ENCODE measurements at regions not wholly inside any gene's neighbourhood (a gene's known extent, or its start where the extent isn't known, plus 50 kb on each side); places are given as distances from the start of the nearest gene placed in this dataset.
"Not testable (repeated sequence)": the region's sequence is repeated elsewhere in the genome, so short reads cannot be mapped to it uniquely, and the experiment has no call there.

- DNase-seq (ENCODE audit: low spot score), result no peak
Observed at GRCh38 chr4:66404141-66404540, 733.9 kb upstream of the EPHA5 start.

- DNase-seq (ENCODE audit: low spot score), result no peak
Observed at GRCh38 chr4:66376921-66377320, 706.6 kb upstream of the EPHA5 start.

- DNase-seq (ENCODE audit: low spot score), result no peak
Observed at GRCh38 chr4:66376396-66376795, 706.1 kb upstream of the EPHA5 start.

GRCh38 chr4:66373268-66373667 is 703.0 kb upstream of the EPHA5 start:
- DNase-seq (ENCODE audit: low spot score), result no peak

- no peak for DNase-seq (ENCODE audit: low spot score)
Observed at GRCh38 chr4:66372706-66373105, 702.4 kb upstream of the EPHA5 start.

- DNase-seq (ENCODE audit: low spot score), result no peak
Observed at GRCh38 chr4:66367043-66367660, 696.9 kb upstream of the EPHA5 start.

GRCh38 chr4:66360395-66360794 is 690.1 kb upstream of the EPHA5 start:
- DNase-seq (ENCODE audit: low spot score), result not testable (repeated sequence)

GRCh38 chr4:66357316-66357715 is 687.0 kb upstream of the EPHA5 start:
- no peak for DNase-seq (ENCODE audit: low spot score)

GRCh38 chr4:66355328-66355727 is 685.0 kb upstream of the EPHA5 start:
- DNase-seq (ENCODE audit: low spot score), result no peak

GRCh38 chr4:66351761-66352160 is 681.5 kb upstream of the EPHA5 start:
- no peak for DNase-seq (ENCODE audit: low spot score)

- DNase-seq (ENCODE audit: low spot score), result no peak
Observed at GRCh38 chr4:66340286-66340893, 670.1 kb upstream of the EPHA5 start.

- DNase-seq (ENCODE audit: low spot score), result no peak
Observed at GRCh38 chr4:66339007-66339406, 668.7 kb upstream of the EPHA5 start.

GRCh38 chr4:66331761-66332160 is 661.5 kb upstream of the EPHA5 start:
- no peak for DNase-seq (ENCODE audit: low spot score)

- no peak for DNase-seq (ENCODE audit: low spot score)
Observed at GRCh38 chr4:66330125-66330524, 659.8 kb upstream of the EPHA5 start.

- no peak for DNase-seq (ENCODE audit: low spot score)
Observed at GRCh38 chr4:66328803-66329574, 658.7 kb upstream of the EPHA5 start.

GRCh38 chr4:66307641-66308438 is 637.6 kb upstream of the EPHA5 start:
- no peak for DNase-seq (ENCODE audit: low spot score)

GRCh38 chr4:66300336-66300934 is 630.1 kb upstream of the EPHA5 start:
- no peak for DNase-seq (ENCODE audit: low spot score)

- no peak for DNase-seq (ENCODE audit: low spot score)
Observed at GRCh38 chr4:66298569-66298968, 628.3 kb upstream of the EPHA5 start.

- DNase-seq (ENCODE audit: low spot score), result no peak
Observed at GRCh38 chr4:66297703-66298102, 627.4 kb upstream of the EPHA5 start.

GRCh38 chr4:66294638-66295037 is 624.3 kb upstream of the EPHA5 start:
- no peak for DNase-seq (ENCODE audit: low spot score)

- no peak for DNase-seq (ENCODE audit: low spot score)
Observed at GRCh38 chr4:66284991-66285451, 614.7 kb upstream of the EPHA5 start.

- DNase-seq (ENCODE audit: low spot score), result no peak
Observed at GRCh38 chr4:66279084-66279483, 608.8 kb upstream of the EPHA5 start.

Measured in COLO829 (cell line).